ENCODE measurements at regions not wholly inside any gene's neighbourhood (a gene's known extent, or its start where the extent isn't known, plus 50 kb on each side); places are given as distances from the start of the nearest gene placed in this dataset.

DNA sequence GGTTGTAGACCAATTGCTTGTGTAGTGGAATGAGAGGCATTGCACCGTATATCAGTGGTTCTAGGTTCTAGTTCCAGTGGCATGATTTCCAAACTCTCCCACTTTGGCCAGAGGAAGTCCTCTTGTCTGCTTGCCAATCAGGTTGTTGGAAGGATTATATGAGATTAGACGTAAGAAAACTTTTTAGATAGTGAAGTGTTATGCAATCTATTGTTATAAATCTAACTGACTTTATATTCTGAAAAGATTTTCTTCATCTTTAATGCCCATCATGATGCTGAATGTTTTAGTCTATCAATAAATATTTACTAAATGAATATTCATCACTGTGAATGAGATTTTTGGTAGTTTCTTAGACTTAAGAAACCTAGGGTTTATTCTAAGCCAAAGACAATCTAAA, 152.6 kb downstream of the TFPI2 start:
- TF ChIP-seq POLR2A (IDR thresholded peaks at IDR 0.05) = no peak
- no peaks in the 10 kb centered on the region for H3K9me3 ChIP-seq
- no peaks in the 10 kb centered on the region for H3K27me3 ChIP-seq (replicated peaks; ENCODE audit: insufficient read depth)
- no peak overlapping the region for H3K27ac ChIP-seq
- no peaks in the 10 kb centered on the region for H3K36me3 ChIP-seq
- WGBS = 59% methylated on average over 2 of the region's 2 CpGs
- no peak overlapping the region for H3K4me3 ChIP-seq
- DNase-seq (ENCODE audit: low spot score) = no peak
- H3K4me1 ChIP-seq (replicated peaks) = no peaks in the 10 kb centered on the region
- intact Hi-C loops (cut with DNase I) = no loop called here

DNA sequence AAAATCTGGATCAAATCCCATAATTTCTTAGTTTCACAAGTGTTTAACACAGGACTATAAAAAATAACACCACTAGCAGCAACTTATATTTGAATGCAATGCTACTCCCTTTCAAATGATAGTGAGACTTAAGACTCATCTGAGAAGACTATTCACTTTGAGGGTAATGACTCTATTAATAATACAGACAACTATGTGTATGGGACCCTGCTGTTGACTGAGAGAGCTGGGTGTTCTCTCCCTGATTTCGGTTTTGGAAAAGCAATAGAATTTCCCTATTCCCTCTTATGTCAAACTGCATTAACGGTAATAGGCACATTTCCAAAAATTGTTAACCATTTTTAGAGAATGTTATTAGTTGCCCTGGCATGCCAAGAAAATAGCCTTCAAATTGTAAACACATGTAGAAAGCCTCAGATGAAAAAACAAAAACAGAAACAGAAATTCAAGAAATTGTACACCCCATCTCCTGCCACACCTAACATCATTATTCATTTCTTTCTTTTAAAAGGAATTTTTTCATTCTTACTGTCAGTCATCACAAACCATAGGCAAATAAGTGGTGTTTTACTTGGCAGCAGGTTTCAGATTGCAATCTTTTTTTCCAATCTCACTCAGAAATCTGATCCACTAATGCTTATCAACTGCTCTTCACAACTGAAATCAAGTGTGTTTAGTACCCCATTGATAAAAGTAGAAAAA, 153.7 kb downstream of the TFPI2 start:
- intact Hi-C loops (cut with DNase I) = no loop called here
- WGBS = 32% methylated on average over 2 of the region's 2 CpGs
- no peak for DNase-seq (ENCODE audit: low spot score)
- no peak overlapping the region for H3K4me3 ChIP-seq
- no peaks in the 10 kb centered on the region for H3K36me3 ChIP-seq
- no peaks in the 10 kb centered on the region for H3K4me1 ChIP-seq (replicated peaks)
- H3K27ac ChIP-seq = no peak overlapping the region
- no peaks in the 10 kb centered on the region for H3K9me3 ChIP-seq
- no peaks in the 10 kb centered on the region for H3K27me3 ChIP-seq (replicated peaks; ENCODE audit: insufficient read depth)
- TF ChIP-seq, protein P1, sequence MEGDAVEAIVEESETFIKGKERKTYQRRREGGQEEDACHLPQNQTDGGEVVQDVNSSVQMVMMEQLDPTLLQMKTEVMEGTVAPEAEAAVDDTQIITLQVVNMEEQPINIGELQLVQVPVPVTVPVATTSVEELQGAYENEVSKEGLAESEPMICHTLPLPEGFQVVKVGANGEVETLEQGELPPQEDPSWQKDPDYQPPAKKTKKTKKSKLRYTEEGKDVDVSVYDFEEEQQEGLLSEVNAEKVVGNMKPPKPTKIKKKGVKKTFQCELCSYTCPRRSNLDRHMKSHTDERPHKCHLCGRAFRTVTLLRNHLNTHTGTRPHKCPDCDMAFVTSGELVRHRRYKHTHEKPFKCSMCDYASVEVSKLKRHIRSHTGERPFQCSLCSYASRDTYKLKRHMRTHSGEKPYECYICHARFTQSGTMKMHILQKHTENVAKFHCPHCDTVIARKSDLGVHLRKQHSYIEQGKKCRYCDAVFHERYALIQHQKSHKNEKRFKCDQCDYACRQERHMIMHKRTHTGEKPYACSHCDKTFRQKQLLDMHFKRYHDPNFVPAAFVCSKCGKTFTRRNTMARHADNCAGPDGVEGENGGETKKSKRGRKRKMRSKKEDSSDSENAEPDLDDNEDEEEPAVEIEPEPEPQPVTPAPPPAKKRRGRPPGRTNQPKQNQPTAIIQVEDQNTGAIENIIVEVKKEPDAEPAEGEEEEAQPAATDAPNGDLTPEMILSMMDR (IDR thresholded peaks at IDR 0.05) = no peak
- TF ChIP-seq POLR2AphosphoS5 (IDR thresholded peaks at IDR 0.05) (no peak), POLR2A (IDR thresholded peaks at IDR 0.05) (no peak)

DNA sequence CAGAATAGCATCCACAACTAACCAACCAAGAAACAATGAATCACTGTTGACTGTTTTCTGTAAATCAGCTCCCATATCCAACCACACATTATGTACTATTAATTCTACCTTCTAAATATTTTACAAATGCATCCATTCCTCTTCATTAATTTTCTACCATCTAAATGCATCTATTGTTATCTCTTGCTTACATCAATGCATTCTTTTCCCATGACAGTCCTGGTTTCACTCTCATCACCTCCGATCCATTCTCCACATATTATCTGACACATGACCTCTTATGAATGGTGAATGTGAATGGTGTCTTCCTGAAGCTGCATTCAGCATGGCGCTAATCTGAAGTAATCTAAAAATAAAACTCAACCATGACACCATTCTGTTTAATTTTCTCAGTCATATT, 153.8 kb upstream of the CALCR start:
- H3K9me3 ChIP-seq = no peaks in the 10 kb centered on the region
- no peaks in the 10 kb centered on the region for H3K27me3 ChIP-seq (replicated peaks; ENCODE audit: insufficient read depth)
- no peak overlapping the region for H3K27ac ChIP-seq
- H3K4me1 ChIP-seq (replicated peaks) = no peaks in the 10 kb centered on the region
- intact Hi-C loops (cut with DNase I) = no loop called here
- DNase-seq (ENCODE audit: low spot score) = no peak
- H3K36me3 ChIP-seq = no peaks in the 10 kb centered on the region
- TF ChIP-seq, protein P1 (IDR thresholded peaks at IDR 0.05) = no peak
- no peak for TF ChIP-seq POLR2A (IDR thresholded peaks at IDR 0.05)
- TF ChIP-seq POLR2AphosphoS5 (IDR thresholded peaks at IDR 0.05) = no peak
- no peak overlapping the region for H3K4me3 ChIP-seq
- WGBS = 79% methylated on average over 2 of the region's 2 CpGs

DNA sequence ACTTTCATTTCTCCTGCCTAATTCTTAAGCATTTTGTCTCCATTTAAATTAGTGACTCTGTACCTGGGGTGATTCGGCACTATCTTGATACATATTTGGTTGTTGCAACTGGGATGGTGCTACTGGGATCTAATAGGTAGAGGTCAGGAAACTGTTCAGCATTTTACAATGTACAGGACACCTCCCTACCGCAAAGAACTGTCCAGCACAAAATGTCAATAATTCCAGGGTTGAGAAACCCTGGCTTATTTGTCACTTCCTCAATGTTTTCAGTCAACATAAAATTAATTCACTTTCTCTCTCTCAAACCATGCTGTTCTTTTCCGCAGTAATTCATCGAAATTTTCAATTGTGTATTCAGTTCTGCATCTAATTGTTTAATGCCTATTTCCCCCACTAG, 151.4 kb upstream of the CALCR start:
- Histone ChIP-seq H3K4me3 (no peak overlapping the region), H3K9me3 (no peaks in the 10 kb centered on the region), H3K4me1 (replicated peaks) (no peaks in the 10 kb centered on the region), H3K27me3 (replicated peaks; ENCODE audit: insufficient read depth) (no peaks in the 10 kb centered on the region), H3K27ac (no peak overlapping the region), H3K36me3 (no peaks in the 10 kb centered on the region)
- intact Hi-C loops (cut with DNase I) = no loop called here
- no peak for DNase-seq (ENCODE audit: low spot score)
- 85% methylated on average over 4 of the region's 4 CpGs for whole genome bisulfite sequencing
- TF ChIP-seq, protein P1 (IDR thresholded peaks at IDR 0.05) = no peak
- TF ChIP-seq POLR2AphosphoS5 (IDR thresholded peaks at IDR 0.05) = no peak
- no peak for TF ChIP-seq POLR2A (IDR thresholded peaks at IDR 0.05)

DNA sequence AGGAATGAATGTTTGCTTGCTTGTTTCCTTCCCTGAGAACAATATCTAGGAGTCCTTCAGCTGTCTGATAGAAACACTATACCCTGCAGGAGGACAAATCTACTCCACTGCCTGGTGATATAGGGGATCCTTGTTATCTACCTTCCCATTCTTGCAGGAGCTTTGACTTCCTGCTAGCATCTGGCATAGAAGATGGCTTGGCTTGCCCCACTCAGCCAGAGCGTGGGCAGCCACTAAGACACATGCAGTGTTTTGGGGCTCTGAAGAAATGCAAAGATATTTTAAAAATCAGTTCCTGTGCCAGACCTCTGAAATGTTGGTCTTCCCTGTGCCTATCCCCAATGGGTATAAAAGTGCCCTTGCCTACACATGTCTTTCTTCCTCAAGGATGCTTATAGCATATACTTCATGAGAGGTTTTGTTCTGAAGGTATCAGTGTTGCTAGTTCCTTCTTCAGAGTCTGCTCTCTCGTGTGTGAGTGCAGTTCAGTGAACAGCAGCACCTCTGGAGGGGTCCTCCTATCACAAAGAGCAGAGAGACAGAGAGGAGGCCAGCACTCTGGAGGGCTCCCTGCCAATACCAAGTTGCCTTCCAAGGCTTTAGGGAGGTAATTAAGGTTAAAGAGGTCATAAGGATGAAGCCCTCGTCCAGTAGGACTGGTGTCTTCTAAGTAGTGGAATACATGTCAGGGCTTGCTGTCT, 149.1 kb upstream of the CALCR start:
- no peak for DNase-seq (ENCODE audit: low spot score)
- H3K4me1 ChIP-seq (replicated peaks) = no peaks in the 10 kb centered on the region
- TF ChIP-seq POLR2AphosphoS5 (IDR thresholded peaks at IDR 0.05) = no peak
- TF ChIP-seq, protein P1 (IDR thresholded peaks at IDR 0.05) = no peak
- no peak for TF ChIP-seq POLR2A (IDR thresholded peaks at IDR 0.05)
- no peak overlapping the region for H3K4me3 ChIP-seq
- H3K9me3 ChIP-seq = no peaks in the 10 kb centered on the region
- intact Hi-C loops (cut with DNase I) = no loop called here
- H3K36me3 ChIP-seq = no peaks in the 10 kb centered on the region
- H3K27me3 ChIP-seq (replicated peaks; ENCODE audit: insufficient read depth) = no peaks in the 10 kb centered on the region
- WGBS = 39% methylated on average over 3 of the region's 3 CpGs
- H3K27ac ChIP-seq = no peak overlapping the region
